Peyer's patch (tissue), 4 donors: ENCODE measurements at regions not wholly inside any gene's neighbourhood (a gene's known extent, or its start where the extent isn't known, plus 50 kb on each side); places are given as distances from the start of the nearest gene placed in this dataset.

Experiments
- DNase-seq, 3 donors: peaks; one replicate each; pipeline ENCODE4 v3.0.0-alpha.2; 2017 to 2019
- H3K27ac ChIP-seq, 4 donors: fragments of 200-600 bp; sonication (generic); one replicate each; pipeline ENCODE4 v1.5.1; 2016 to 2019
- H3K27me3 ChIP-seq, 2 donors: fragments of 200-600 bp; sonication (generic); one replicate each; pipeline ENCODE4 v1.5.1; 2019
- H3K36me3 ChIP-seq, 3 donors: fragments of 200-600 bp; sonication (generic); one replicate each; pipeline ENCODE4 v1.5.1; 2016 to 2019
- H3K4me1 ChIP-seq, 4 donors: fragments of 200-600 bp; sonication (generic); one replicate each; pipeline ENCODE4 v1.5.1; 2016 to 2019
- H3K4me3 ChIP-seq, 4 donors: fragments of 200-600 bp; sonication (generic); 1 replicate in 3 of 4; 2 replicates in 1 of 4; pipeline ENCODE4 v1.5.1; 2016 to 2019; ENCODE audit warnings: mild to moderate bottlenecking in 1 of 4
- H3K9me3 ChIP-seq, 4 donors: fragments of 200-600 bp; sonication (generic); one replicate each; pipeline ENCODE4 v1.5.1; 2016 to 2019; ENCODE audit warnings: mild to moderate bottlenecking in 1 of 4
- CTCF ChIP-seq, 6 experiments: fragments of 450-650 bp in 4 of 6; fragments of 200-600 bp in 2 of 6; sonication (generic) in 1 of 6; IDR thresholded peaks; one replicate each; pipeline ENCODE4 v1.5.1; 2017 to 2019; ENCODE audit warnings: antibody characterized with exemption in 6 of 6, mild to moderate bottlenecking in 3 of 6, moderate library complexity in 1 of 6
- POLR2A ChIP-seq, 2 donors: fragments of 450-650 bp; IDR thresholded peaks; one replicate each; pipeline ENCODE4 v1.5.1; 2017; ENCODE audit warnings: antibody characterized with exemption in 2 of 2, mild to moderate bottlenecking in 2 of 2, moderate library complexity in 2 of 2

DNA sequence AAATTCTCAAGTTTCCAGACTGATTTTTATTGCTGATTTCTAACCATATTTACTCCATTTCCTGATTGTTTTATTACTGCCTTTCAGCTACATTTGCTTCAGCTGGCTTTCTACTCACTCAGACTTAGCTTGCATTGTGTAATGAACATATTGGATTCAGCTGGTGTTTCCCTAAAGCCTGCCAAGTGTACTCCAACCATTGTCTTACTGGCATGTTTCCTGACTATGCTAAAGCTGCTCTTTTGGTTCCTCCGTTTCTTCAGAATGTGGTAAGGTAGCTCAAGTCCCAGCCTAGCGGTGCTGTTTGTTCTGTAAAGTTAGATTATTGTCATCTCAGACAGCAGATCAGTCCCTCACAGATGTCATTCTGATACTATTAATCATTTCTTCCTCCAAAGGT lies 53.1 kb upstream of the GLRA2 start:
- no peak for TF ChIP-seq CTCF (IDR thresholded peaks at IDR 0.05)
- TF ChIP-seq POLR2A (IDR thresholded peaks at IDR 0.05) = no peak
- DNase-seq = no peak
- no peaks in the 10 kb centered on the region for H3K4me1 ChIP-seq
- H3K4me3 ChIP-seq = no peak overlapping the region
- H3K36me3 ChIP-seq = no peaks in the 10 kb centered on the region
- H3K9me3 ChIP-seq = no peaks in the 10 kb centered on the region
- H3K27me3 ChIP-seq = no peaks in the 10 kb centered on the region
- H3K27ac ChIP-seq = no peak overlapping the region

GRCh38 chrX:14449773-14450172 lies 79.6 kb upstream of the GLRA2 start:
- TF ChIP-seq CTCF (IDR thresholded peaks at IDR 0.05) (no peak), POLR2A (IDR thresholded peaks at IDR 0.05) (no peak)
- DNase-seq = no peak
- Histone ChIP-seq H3K4me3 (no peak overlapping the region), H3K9me3 (no peaks in the 10 kb centered on the region), H3K27me3 (no peaks in the 10 kb centered on the region), H3K4me1 (no peaks in the 10 kb centered on the region), H3K27ac (no peak overlapping the region), H3K36me3 (no peaks in the 10 kb centered on the region)

DNA sequence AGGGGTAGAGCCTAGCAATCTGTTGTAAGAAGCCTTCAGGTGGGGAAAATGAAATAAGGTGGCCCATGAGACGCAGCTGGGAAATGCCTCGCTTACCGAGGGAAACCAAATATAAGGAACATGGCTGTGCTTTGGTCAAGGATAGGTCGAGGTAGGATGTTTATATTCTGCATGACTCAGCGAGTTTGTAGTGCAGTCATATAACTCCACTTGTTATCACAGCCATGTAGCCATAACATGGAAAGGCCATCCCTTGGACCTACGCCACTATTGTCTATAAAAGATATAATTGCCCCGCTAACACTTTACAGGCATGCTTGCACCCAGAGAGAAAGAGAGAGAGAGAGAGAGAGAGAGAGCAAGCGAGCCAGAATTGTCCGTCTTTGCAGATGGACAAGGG lies 80.9 kb upstream of the GLRA2 start:
- H3K9me3 ChIP-seq = no peaks in the 10 kb centered on the region
- DNase-seq = no peak
- TF ChIP-seq CTCF (IDR thresholded peaks at IDR 0.05) (no peak), POLR2A (IDR thresholded peaks at IDR 0.05) (no peak)

GRCh38 chrX:14440106-14440505 lies 89.2 kb upstream of the GLRA2 start:
- H3K4me3 ChIP-seq = no peak overlapping the region
- no peaks in the 10 kb centered on the region for H3K36me3 ChIP-seq
- DNase-seq = no peak
- no peaks in the 10 kb centered on the region for H3K4me1 ChIP-seq
- no peak overlapping the region for H3K27ac ChIP-seq
- no peaks in the 10 kb centered on the region for H3K27me3 ChIP-seq
- H3K9me3 ChIP-seq = no peaks in the 10 kb centered on the region
- no peak for TF ChIP-seq CTCF (IDR thresholded peaks at IDR 0.05)
- TF ChIP-seq POLR2A (IDR thresholded peaks at IDR 0.05) = no peak

More for the DNA sequence above, 80.9 kb upstream of the GLRA2 start:
- Histone ChIP-seq H3K4me1 (no peaks in the 10 kb centered on the region), H3K27ac (no peak overlapping the region), H3K36me3 (no peaks in the 10 kb centered on the region), H3K4me3 (no peak overlapping the region), H3K27me3 (no peaks in the 10 kb centered on the region)

DNA sequence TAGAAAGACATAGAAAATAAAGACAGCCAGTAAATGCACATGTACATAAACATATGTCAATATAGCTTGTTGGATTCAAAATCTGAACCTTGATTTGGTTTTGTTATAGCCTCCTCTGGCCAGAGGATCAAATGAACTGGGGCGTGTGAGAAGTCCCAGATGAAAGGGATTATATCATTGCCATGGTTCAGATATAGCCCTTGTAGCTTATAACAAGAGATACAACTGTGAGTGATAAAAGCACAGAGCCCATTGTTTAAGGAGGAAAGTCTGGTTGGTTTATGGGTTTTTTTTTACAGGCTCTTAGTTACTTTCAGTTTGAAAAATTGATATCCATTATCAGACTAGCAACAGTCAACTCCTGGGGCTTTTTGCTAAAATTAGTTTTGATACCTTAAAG lies 101.7 kb upstream of the GLRA2 start:
- Histone ChIP-seq H3K4me1 (no peaks in the 10 kb centered on the region), H3K27me3 (no peaks in the 10 kb centered on the region), H3K9me3 (no peaks in the 10 kb centered on the region), H3K4me3 (no peak overlapping the region), H3K36me3 (no peaks in the 10 kb centered on the region), H3K27ac (no peak overlapping the region)
- no peak for DNase-seq
- no peak for TF ChIP-seq CTCF (IDR thresholded peaks at IDR 0.05)
- no peak for TF ChIP-seq POLR2A (IDR thresholded peaks at IDR 0.05)

DNA sequence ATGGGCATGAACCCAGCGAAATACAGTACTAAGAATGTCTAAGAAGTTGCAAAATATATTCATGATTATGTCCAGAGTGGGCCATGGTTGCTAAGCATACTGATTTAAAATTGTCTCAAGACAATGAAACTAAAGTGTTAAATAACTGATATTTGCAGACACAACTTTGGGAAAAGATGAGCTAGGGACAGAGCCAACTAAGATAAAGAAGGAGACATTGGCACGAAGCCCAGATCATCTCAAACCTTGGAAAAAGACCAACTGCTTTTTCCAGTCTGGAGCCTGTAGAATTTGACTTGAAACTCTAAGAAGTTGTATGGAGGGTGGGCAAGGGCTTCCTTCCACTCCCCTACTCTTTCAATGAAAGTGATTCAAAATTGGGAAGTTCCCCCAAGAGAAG lies 108.5 kb upstream of the GLRA2 start:
- H3K27me3 ChIP-seq = no peaks in the 10 kb centered on the region
- TF ChIP-seq CTCF (IDR thresholded peaks at IDR 0.05) (no peak), POLR2A (IDR thresholded peaks at IDR 0.05) (no peak)
- no peaks in the 10 kb centered on the region for H3K9me3 ChIP-seq
- DNase-seq = no peak
- H3K27ac ChIP-seq = no peak overlapping the region
- no peak overlapping the region for H3K4me3 ChIP-seq
- H3K36me3 ChIP-seq = no peaks in the 10 kb centered on the region
- H3K4me1 ChIP-seq = no peaks in the 10 kb centered on the region
